ENCODE measurements at regions not wholly inside any gene's neighbourhood (a gene's known extent, or its start where the extent isn't known, plus 50 kb on each side); places are given as distances from the start of the nearest gene placed in this dataset.

- no peak overlapping the region for H2AFZ ChIP-seq
- peak overlapping the region; percentile 38 for H3K4me2 ChIP-seq (ENCODE audit: unreplicated experiment)
- 92 to 100% methylated on average over 1 of the region's 1 CpG for WGBS, 2 experiments (ENCODE audit: low coverage in 1 of 2, low lambda C conversion rate in 2 of 2, missing lambda C conversion rate in 2 of 2)
- no peaks in the 10 kb centered on the region for H3K9me2 ChIP-seq (ENCODE audit: insufficient read depth)
- H3F3A ChIP-seq (ENCODE audit: insufficient read depth), result peaks cover 37% of the 10 kb centered on the region
- no peaks in the 10 kb centered on the region for H3K79me2 ChIP-seq (ENCODE audit: insufficient read depth)
- H3K27me3 ChIP-seq (replicated peaks; ENCODE audit: insufficient read depth), result no peaks in the 10 kb centered on the region
- no peaks in the 10 kb centered on the region for H3K36me3 ChIP-seq (ENCODE audit: low read depth)
- no peak for TF ChIP-seq EZH2phosphoT487 (IDR thresholded peaks at IDR 0.05; ENCODE audit: insufficient read depth, low read depth)
- TF ChIP-seq EZH2 (IDR thresholded peaks at IDR 0.05; ENCODE audit: insufficient read depth, poor library complexity, severe bottlenecking), result no peak
- peaks cover 46% of the 10 kb centered on the region for H3K4me1 ChIP-seq (ENCODE audit: insufficient read depth)
- DNase-seq, result peak; percentile 50
- H3K9ac ChIP-seq, result peak overlapping the region; percentile 65; the same call in 1 of the 2 replicates
- no peaks in the 10 kb centered on the region for H4K20me1 ChIP-seq (ENCODE audit: insufficient read depth)
- in situ Hi-C loops (cut with MboI), result no loop called here
- no peak overlapping the region for H3K4me3 ChIP-seq
- H3K9me3 ChIP-seq (ENCODE audit: low read depth), result no peaks in the 10 kb centered on the region
- peak overlapping the region; percentile 97 for H3K27ac ChIP-seq
Observed at GRCh38 chr21:27424601-27425000, 457.7 kb upstream of the ADAMTS5 start.

- H3K9me2 ChIP-seq (ENCODE audit: insufficient read depth), result no peaks in the 10 kb centered on the region
- no peaks in the 10 kb centered on the region for H3K27me3 ChIP-seq (replicated peaks; ENCODE audit: insufficient read depth)
- H3K36me3 ChIP-seq (ENCODE audit: low read depth), result no peaks in the 10 kb centered on the region
- peak overlapping the region; percentile 38 for H3K4me2 ChIP-seq (ENCODE audit: unreplicated experiment)
- TF ChIP-seq EZH2phosphoT487 (IDR thresholded peaks at IDR 0.05; ENCODE audit: insufficient read depth, low read depth) (no peak), EZH2 (IDR thresholded peaks at IDR 0.05; ENCODE audit: insufficient read depth, poor library complexity, severe bottlenecking) (no peak)
- no peaks in the 10 kb centered on the region for H4K20me1 ChIP-seq (ENCODE audit: insufficient read depth)
- peaks cover 40% of the 10 kb centered on the region for H3K4me1 ChIP-seq (ENCODE audit: insufficient read depth)
- H3K79me2 ChIP-seq (ENCODE audit: insufficient read depth), result no peaks in the 10 kb centered on the region
- in situ Hi-C loops (cut with MboI), result no loop called here
- 86 to 87% methylated on average over 4 of the region's 4 CpGs for WGBS, 2 experiments (ENCODE audit: low coverage in 1 of 2, low lambda C conversion rate in 2 of 2, missing lambda C conversion rate in 2 of 2)
- peaks cover 34% of the 10 kb centered on the region for H3F3A ChIP-seq (ENCODE audit: insufficient read depth)
- peak; percentile 47 for DNase-seq
- H3K9me3 ChIP-seq (ENCODE audit: low read depth), result no peaks in the 10 kb centered on the region
- peak overlapping the region; percentile 97 for H3K27ac ChIP-seq
- peak overlapping the region; percentile 65 for H3K9ac ChIP-seq
- 0 out of 2 replicates have a peak overlapping the region, but pooled peaks have one; percentile 3 for H2AFZ ChIP-seq
- no peak overlapping the region for H3K4me3 ChIP-seq
Observed at GRCh38 chr21:27423906-27424595, 457.2 kb upstream of the ADAMTS5 start.

- TF ChIP-seq EZH2 (IDR thresholded peaks at IDR 0.05; ENCODE audit: insufficient read depth, poor library complexity, severe bottlenecking) (no peak), EZH2phosphoT487 (IDR thresholded peaks at IDR 0.05; ENCODE audit: insufficient read depth, low read depth) (peak; percentile 48; the same call in 1 of the 2 replicates)
- peak overlapping the region; percentile 38 for H3K4me2 ChIP-seq (ENCODE audit: unreplicated experiment)
- H3K4me3 ChIP-seq, result 0 out of 2 replicates have a peak overlapping the region, but pooled peaks have one; percentile 5
- DNase-seq, result peak; percentile 97
- H3K9me2 ChIP-seq (ENCODE audit: insufficient read depth), result no peaks in the 10 kb centered on the region
- H3K36me3 ChIP-seq (ENCODE audit: low read depth), result no peaks in the 10 kb centered on the region
- 0% methylated on average over 4 of the region's 4 CpGs for WGBS, 2 experiments (ENCODE audit: low coverage in 1 of 2, low lambda C conversion rate in 2 of 2, missing lambda C conversion rate in 2 of 2)
- H3K27ac ChIP-seq, result peak overlapping the region; percentile 97
- no peaks in the 10 kb centered on the region for H3K27me3 ChIP-seq (replicated peaks; ENCODE audit: insufficient read depth)
- H4K20me1 ChIP-seq (ENCODE audit: insufficient read depth), result no peaks in the 10 kb centered on the region
- peak overlapping the region; percentile 2; the same call in 1 of the 2 replicates for H2AFZ ChIP-seq
- no peaks in the 10 kb centered on the region for H3K79me2 ChIP-seq (ENCODE audit: insufficient read depth)
- H3F3A ChIP-seq (ENCODE audit: insufficient read depth), result peaks cover 28% of the 10 kb centered on the region
- H3K9me3 ChIP-seq (ENCODE audit: low read depth), result no peaks in the 10 kb centered on the region
- in situ Hi-C loops (cut with MboI), result no loop called here
- peaks cover 40% of the 10 kb centered on the region for H3K4me1 ChIP-seq (ENCODE audit: insufficient read depth)
- H3K9ac ChIP-seq, result peak overlapping the region; percentile 79
Observed at GRCh38 chr21:27423038-27423437, 456.1 kb upstream of the ADAMTS5 start.

DNA sequence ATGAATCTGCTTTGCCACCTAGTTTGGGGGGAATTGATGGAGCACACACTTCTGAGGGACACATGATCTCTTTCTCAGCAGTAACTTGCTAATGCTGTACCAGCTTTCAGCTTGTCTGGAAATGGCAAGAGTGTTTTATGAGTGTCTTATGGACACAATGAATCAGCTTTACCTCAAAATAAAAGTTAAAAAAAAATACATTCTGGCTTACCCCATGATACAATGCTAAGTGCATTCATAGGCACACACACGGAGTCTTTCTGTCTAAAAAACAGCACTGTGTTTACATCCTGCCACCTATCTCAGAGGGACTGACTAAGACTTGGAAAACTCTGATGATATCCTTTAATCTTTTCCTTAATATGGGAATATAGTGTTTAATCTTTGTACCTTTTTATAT, 455.5 kb upstream of the ADAMTS5 start:
- peak overlapping the region; percentile 26 for H3K4me2 ChIP-seq (ENCODE audit: unreplicated experiment)
- H3K27ac ChIP-seq, result peak overlapping the region; percentile 97
- H3K9me3 ChIP-seq (ENCODE audit: low read depth), result no peaks in the 10 kb centered on the region
- H3K4me3 ChIP-seq, result no peak overlapping the region
- H3K79me2 ChIP-seq (ENCODE audit: insufficient read depth), result no peaks in the 10 kb centered on the region
- H3K9ac ChIP-seq, result peak overlapping the region; percentile 79
- peaks cover 28% of the 10 kb centered on the region for H3F3A ChIP-seq (ENCODE audit: insufficient read depth)
- no peaks in the 10 kb centered on the region for H3K36me3 ChIP-seq (ENCODE audit: low read depth)
- no peaks in the 10 kb centered on the region for H4K20me1 ChIP-seq (ENCODE audit: insufficient read depth)
- H2AFZ ChIP-seq, result peak overlapping the region; percentile 2; the same call in 1 of the 2 replicates
- 16 to 26% methylated on average over 1 of the region's 1 CpG for WGBS, 2 experiments (ENCODE audit: low coverage in 1 of 2, low lambda C conversion rate in 2 of 2, missing lambda C conversion rate in 2 of 2)
- TF ChIP-seq EZH2phosphoT487 (IDR thresholded peaks at IDR 0.05; ENCODE audit: insufficient read depth, low read depth), result no peak
- no peak for TF ChIP-seq EZH2 (IDR thresholded peaks at IDR 0.05; ENCODE audit: insufficient read depth, poor library complexity, severe bottlenecking)
- H3K27me3 ChIP-seq (replicated peaks; ENCODE audit: insufficient read depth), result no peaks in the 10 kb centered on the region
- in situ Hi-C loops (cut with MboI), result no loop called here
- H3K9me2 ChIP-seq (ENCODE audit: insufficient read depth), result no peaks in the 10 kb centered on the region
- H3K4me1 ChIP-seq (ENCODE audit: insufficient read depth), result peaks cover 40% of the 10 kb centered on the region
- peak; percentile 63 for DNase-seq

All from GM23248 (cell line).